RKO (cell line): ENCODE measurements at regions not wholly inside any gene's neighbourhood (a gene's known extent, or its start where the extent isn't known, plus 50 kb on each side); places are given as distances from the start of the nearest gene placed in this dataset.
A peak's percentile ranks its signal among the peaks of the same experiment; 100 is the strongest.
"Not testable (repeated sequence)": the region's sequence is repeated elsewhere in the genome, so short reads cannot be mapped to it uniquely, and the experiment has no call there.

Source experiments
- DNase-seq: peaks from one replicate; pipeline ENCODE4 v3.0.0-alpha.2; 2016; ENCODE audit warnings: low spot score

- not testable (repeated sequence) for DNase-seq
These were observed 346.6 kb downstream of the KLF13 start for GRCh38 chr15:31673263-31673662.

- not testable (repeated sequence) for DNase-seq
These were observed 348.6 kb upstream of the CHRNA7 start for GRCh38 chr15:31681529-31682259.

GRCh38 chr15:31687088-31687487, 343.2 kb upstream of the CHRNA7 start:
- not testable (repeated sequence) for DNase-seq

- not testable (repeated sequence) for DNase-seq
These were observed 333.8 kb upstream of the CHRNA7 start for GRCh38 chr15:31696509-31696908.

GRCh38 chr15:31705076-31705678, 325.1 kb upstream of the CHRNA7 start:
- DNase-seq = not testable (repeated sequence)

- DNase-seq = not testable (repeated sequence)
These were observed 322.2 kb upstream of the CHRNA7 start for GRCh38 chr15:31707944-31708702.

GRCh38 chr15:31708703-31709327, 321.5 kb upstream of the CHRNA7 start:
- DNase-seq = not testable (repeated sequence)

- DNase-seq = not testable (repeated sequence)
These were observed 320.8 kb upstream of the CHRNA7 start for GRCh38 chr15:31709479-31709878.

- DNase-seq = not testable (repeated sequence)
These were observed 319.5 kb upstream of the CHRNA7 start for GRCh38 chr15:31710806-31711205.

- DNase-seq = not testable (repeated sequence)
These were observed 315.1 kb upstream of the CHRNA7 start for GRCh38 chr15:31715208-31715607.

- DNase-seq = not testable (repeated sequence)
These were observed 311.7 kb upstream of the CHRNA7 start for GRCh38 chr15:31718625-31719024.

GRCh38 chr15:31719396-31720022, 310.8 kb upstream of the CHRNA7 start:
- DNase-seq = not testable (repeated sequence)

- not testable (repeated sequence) for DNase-seq
These were observed 307.3 kb upstream of the CHRNA7 start for GRCh38 chr15:31723019-31723418.

- DNase-seq = not testable (repeated sequence)
These were observed 305.4 kb upstream of the CHRNA7 start for GRCh38 chr15:31724903-31725302.

- not testable (repeated sequence) for DNase-seq
These were observed 304.7 kb upstream of the CHRNA7 start for GRCh38 chr15:31725619-31726018.

- DNase-seq = no peak
These were observed 302.7 kb upstream of the CHRNA7 start for GRCh38 chr15:31727612-31728011.

GRCh38 chr15:31732726-31733125, 297.6 kb upstream of the CHRNA7 start:
- no peak for DNase-seq

GRCh38 chr15:31733424-31733823, 296.9 kb upstream of the CHRNA7 start:
- DNase-seq = no peak

- DNase-seq = no peak
These were observed 290.1 kb upstream of the CHRNA7 start for GRCh38 chr15:31740203-31740602.

GRCh38 chr15:31745841-31746240, 284.5 kb upstream of the CHRNA7 start:
- no peak for DNase-seq

- peak; percentile 22 for DNase-seq
These were observed 278.1 kb upstream of the CHRNA7 start for GRCh38 chr15:31752065-31752762.
